Stomach (tissue), 8 donors: ENCODE measurements at regions not wholly inside any gene's neighbourhood (a gene's known extent, or its start where the extent isn't known, plus 50 kb on each side); places are given as distances from the start of the nearest gene placed in this dataset.

Experiments used
- DNase-seq, 2 donors: peaks; one replicate each; pipeline versions ENCODE4 v3.0.0 to v3.0.0-alpha.2; 2013 to 2019
- H3K27ac ChIP-seq, 5 donors: fragments of 200-600 bp in 4 of 5; sonication (generic) in 4 of 5; one replicate each; pipeline ENCODE4 v1.5.1; 2013 to 2019; ENCODE audit warnings: mild to moderate bottlenecking in 1 of 5, moderate library complexity in 1 of 5
- H3K27me3 ChIP-seq, 3 donors: fragments of 200-600 bp; sonication (generic); one replicate each; pipeline ENCODE4 v1.5.1; 2017 to 2019; ENCODE audit warnings: mixed run types in 1 of 3
- H3K36me3 ChIP-seq, 4 donors: fragments of 200-600 bp; sonication (generic); 1 replicate in 3 of 4; 2 replicates in 1 of 4; pipeline ENCODE4 v1.5.1; 2016 to 2019
- H3K4me1 ChIP-seq, 4 donors: fragments of 200-600 bp; sonication (generic); one replicate each; pipeline ENCODE4 v1.5.1; 2016 to 2019
- H3K4me3 ChIP-seq, 4 donors: fragments of 200-600 bp; sonication (generic) in 3 of 4; one replicate each; pipeline ENCODE4 v1.5.1; 2016 to 2019; ENCODE audit warnings: mild to moderate bottlenecking in 1 of 4
- H3K9me3 ChIP-seq, 4 donors: fragments of 200-600 bp; sonication (generic); one replicate each; pipeline ENCODE4 v1.5.1; 2016 to 2019
- EP300 ChIP-seq: sonication (generic); formaldehyde crosslinking; IDR thresholded peaks from one replicate; pipeline ENCODE4 v1.6.1; 2017; ENCODE audit warnings: antibody characterized with exemption
- POLR2A ChIP-seq, 4 donors: fragments of 450-650 bp; IDR thresholded peaks; one replicate each; pipeline ENCODE4 v1.6.1; 2016; ENCODE audit warnings: antibody characterized with exemption in 4 of 4, control low read depth in 2 of 4, mild to moderate bottlenecking in 1 of 4, moderate library complexity in 1 of 4
- POLR2AphosphoS5 ChIP-seq, 3 donors: sonication (generic); formaldehyde crosslinking; IDR thresholded peaks; one replicate each; pipeline ENCODE4 v1.6.1; 2016; ENCODE audit warnings: antibody characterized with exemption in 3 of 3
- WGBS, 5 donors: extraction: QIAGEN DNeasy Blood & Tissue Kit in 3 of 5; methylation state at CpG; one replicate each; pipeline versions ENCODE4 v1.1.5 to v1.1.7; 2013 to 2018; 5-methylcytosine and 5-hydroxymethylcytosine counted together
- intact Hi-C: fragments of 100-400 bp; cut with DNase I; formaldehyde crosslinking; loops from one replicate; pipeline ENCODE4 v1.15.1; 2023; ENCODE audit warnings: low total_unique reads
- TF ChIP-seq, protein P1 (sequence below), 7 experiments: fragments of 450-650 bp in 4 of 7; fragments of 200-600 bp in 3 of 7; sonication (generic) in 3 of 7; IDR thresholded peaks; one replicate each; pipeline ENCODE4 v1.5.1; 2016 to 2019; ENCODE audit warnings: antibody characterized with exemption in 7 of 7, control low read depth in 2 of 7, mild to moderate bottlenecking in 1 of 7
- donor health status: healthy with polysubstance abuse.
- donor health status: Bipolar disorder and iron deficiency.
- donor health status: healthy.

- Histone ChIP-seq H3K27me3 (no peaks in the 10 kb centered on the region), H3K36me3 (no peaks in the 10 kb centered on the region), H3K4me3 (no peak overlapping the region), H3K4me1 (no peaks in the 10 kb centered on the region), H3K27ac (no peak overlapping the region), H3K9me3 (no peaks in the 10 kb centered on the region)
- TF ChIP-seq, protein P1, sequence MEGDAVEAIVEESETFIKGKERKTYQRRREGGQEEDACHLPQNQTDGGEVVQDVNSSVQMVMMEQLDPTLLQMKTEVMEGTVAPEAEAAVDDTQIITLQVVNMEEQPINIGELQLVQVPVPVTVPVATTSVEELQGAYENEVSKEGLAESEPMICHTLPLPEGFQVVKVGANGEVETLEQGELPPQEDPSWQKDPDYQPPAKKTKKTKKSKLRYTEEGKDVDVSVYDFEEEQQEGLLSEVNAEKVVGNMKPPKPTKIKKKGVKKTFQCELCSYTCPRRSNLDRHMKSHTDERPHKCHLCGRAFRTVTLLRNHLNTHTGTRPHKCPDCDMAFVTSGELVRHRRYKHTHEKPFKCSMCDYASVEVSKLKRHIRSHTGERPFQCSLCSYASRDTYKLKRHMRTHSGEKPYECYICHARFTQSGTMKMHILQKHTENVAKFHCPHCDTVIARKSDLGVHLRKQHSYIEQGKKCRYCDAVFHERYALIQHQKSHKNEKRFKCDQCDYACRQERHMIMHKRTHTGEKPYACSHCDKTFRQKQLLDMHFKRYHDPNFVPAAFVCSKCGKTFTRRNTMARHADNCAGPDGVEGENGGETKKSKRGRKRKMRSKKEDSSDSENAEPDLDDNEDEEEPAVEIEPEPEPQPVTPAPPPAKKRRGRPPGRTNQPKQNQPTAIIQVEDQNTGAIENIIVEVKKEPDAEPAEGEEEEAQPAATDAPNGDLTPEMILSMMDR (IDR thresholded peaks at IDR 0.05) = no peak
- TF ChIP-seq POLR2A (IDR thresholded peaks at IDR 0.05) (no peak), EP300 (no peak), POLR2AphosphoS5 (IDR thresholded peaks at IDR 0.05) (no peak)
- WGBS, 5 donors = 82 to 91% (median 90%) methylated on average over 3 of the region's 3 CpGs
- no peak for DNase-seq
- intact Hi-C loops = no loop called here
Measured at GRCh38 chr2:145587922-145588321, 1068.0 kb upstream of the ZEB2 start.

GRCh38 chr2:145584353-145584752 lies 1064.4 kb upstream of the ZEB2 start:
- DNase-seq = no peak
- WGBS, 5 donors = 61 to 83% (median 72%) methylated on average over 1 of the region's 1 CpG
- intact Hi-C loops = no loop called here
- H3K4me1 ChIP-seq = no peaks in the 10 kb centered on the region
- no peaks in the 10 kb centered on the region for H3K36me3 ChIP-seq
- no peak overlapping the region for H3K4me3 ChIP-seq
- no peak for TF ChIP-seq EP300
- TF ChIP-seq POLR2AphosphoS5 (IDR thresholded peaks at IDR 0.05) = no peak
- TF ChIP-seq, protein P1 (IDR thresholded peaks at IDR 0.05) = no peak
- no peaks in the 10 kb centered on the region for H3K9me3 ChIP-seq
- no peak overlapping the region for H3K27ac ChIP-seq
- H3K27me3 ChIP-seq = no peaks in the 10 kb centered on the region

DNA sequence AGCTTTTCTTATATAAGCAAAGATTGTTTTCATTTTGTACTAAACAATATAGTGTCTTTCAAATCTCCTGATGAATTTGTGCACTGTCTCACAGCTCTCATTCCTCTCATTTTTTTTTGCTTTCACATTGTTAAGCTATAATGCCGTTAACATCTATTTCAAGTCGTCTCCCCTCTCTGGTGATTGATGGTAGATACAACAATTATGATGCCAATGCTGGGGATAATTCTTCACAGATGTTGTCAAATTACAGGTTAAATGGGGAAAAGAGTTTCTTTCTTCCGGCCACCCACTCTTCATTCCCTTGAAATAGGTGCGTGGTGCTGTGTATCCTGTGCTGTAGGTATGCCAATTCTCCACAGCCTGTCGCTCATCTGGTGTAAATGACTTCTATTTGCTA lies 1053.7 kb upstream of the ZEB2 start:
- H3K9me3 ChIP-seq = no peaks in the 10 kb centered on the region
- DNase-seq = no peak
- intact Hi-C loops = no loop called here
- no peak overlapping the region for H3K27ac ChIP-seq
- no peaks in the 10 kb centered on the region for H3K4me1 ChIP-seq
- no peak for TF ChIP-seq POLR2A (IDR thresholded peaks at IDR 0.05)
- no peak for TF ChIP-seq POLR2AphosphoS5 (IDR thresholded peaks at IDR 0.05)
- TF ChIP-seq, protein P1 (IDR thresholded peaks at IDR 0.05) = no peak
- no peak for TF ChIP-seq EP300
- no peak overlapping the region for H3K4me3 ChIP-seq
- 80 to 89% (median 88%) methylated on average over 5 of the region's 5 CpGs for WGBS, 5 donors
- H3K36me3 ChIP-seq = no peaks in the 10 kb centered on the region
- H3K27me3 ChIP-seq = no peaks in the 10 kb centered on the region

DNA sequence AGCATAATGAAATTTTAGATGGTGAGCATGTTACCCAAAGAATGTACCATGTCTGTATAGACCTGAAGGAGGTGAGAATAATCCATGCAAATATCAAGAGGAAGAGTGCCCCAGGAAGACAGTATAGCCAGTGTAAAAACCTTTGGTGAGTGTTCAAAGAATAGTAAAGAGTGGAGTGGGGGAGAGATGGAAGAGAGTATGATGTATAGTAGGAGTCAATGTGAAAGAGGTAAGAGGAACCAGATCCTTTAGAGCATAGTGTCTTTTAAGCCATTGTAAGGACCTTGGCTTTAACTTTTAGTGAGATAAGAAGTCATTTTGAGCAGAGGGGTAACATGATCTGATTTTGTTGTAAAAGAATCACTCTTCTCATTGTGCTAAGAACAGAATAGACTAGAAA lies 1052.3 kb upstream of the ZEB2 start:
- intact Hi-C loops = no loop called here
- no peak for DNase-seq
- no peaks in the 10 kb centered on the region for H3K4me1 ChIP-seq
- no peaks in the 10 kb centered on the region for H3K9me3 ChIP-seq
- H3K36me3 ChIP-seq = no peaks in the 10 kb centered on the region
- no peak overlapping the region for H3K4me3 ChIP-seq
- H3K27me3 ChIP-seq = no peaks in the 10 kb centered on the region
- TF ChIP-seq POLR2A (IDR thresholded peaks at IDR 0.05) = no peak
- H3K27ac ChIP-seq = no peak overlapping the region

DNA sequence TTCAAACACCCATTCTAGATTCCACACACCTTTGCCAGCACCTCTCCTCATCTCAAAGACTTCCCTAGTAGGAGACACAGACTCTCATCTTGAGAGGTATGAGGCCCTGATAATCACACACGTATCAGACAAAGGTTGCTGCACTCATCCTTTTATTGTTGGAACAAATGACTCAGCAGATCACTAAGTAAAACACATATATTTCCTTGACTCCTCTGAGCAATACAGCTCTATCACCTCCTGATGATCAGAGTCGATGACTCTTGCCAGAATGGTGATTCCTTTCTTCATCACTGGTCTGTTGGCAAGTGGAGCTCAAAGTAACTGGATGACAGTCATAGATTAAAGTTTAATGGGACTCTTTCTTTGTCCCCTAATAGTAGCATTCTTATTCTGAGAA lies 1049.2 kb upstream of the ZEB2 start:
- 76 to 86% (median 82%) methylated on average over 2 of the region's 2 CpGs for WGBS, 5 donors

More for the DNA sequence above, 1049.2 kb upstream of the ZEB2 start:
- TF ChIP-seq, protein P1 (IDR thresholded peaks at IDR 0.05) = no peak
- TF ChIP-seq EP300 = no peak
- no peaks in the 10 kb centered on the region for H3K9me3 ChIP-seq
- DNase-seq = no peak
- H3K4me3 ChIP-seq = no peak overlapping the region
- no peaks in the 10 kb centered on the region for H3K36me3 ChIP-seq
- H3K27me3 ChIP-seq = no peaks in the 10 kb centered on the region
- intact Hi-C loops = no loop called here
- peaks cover 0 to 3% (median under 1%) of the 10 kb centered on the region in 4 donors for H3K4me1 ChIP-seq
- H3K27ac ChIP-seq = no peak overlapping the region
